Right lobe of liver (tissue), 6 donors: ENCODE measurements at regions not wholly inside any gene's neighbourhood (a gene's known extent, or its start where the extent isn't known, plus 50 kb on each side); places are given as distances from the start of the nearest gene placed in this dataset.

Experiments used
- ATAC-seq, 4 donors: fragments of 200-7000 bp; cut with Tn5 transposase; one replicate each; pipeline ENCODE4 v1.9.1; 2020; ENCODE audit warnings: mild to moderate bottlenecking in 4 of 4, moderate library complexity in 4 of 4
- DNase-seq, 3 donors: peaks; one replicate each; pipeline ENCODE4 v3.0.0-alpha.2; 2020
- H3K27ac ChIP-seq, 3 donors: fragments of 200-600 bp; one replicate each; pipeline ENCODE4 v1.8.0; 2022
- H3K27me3 ChIP-seq, 2 donors: fragments of 200-600 bp; one replicate each; pipeline ENCODE4 v1.8.0; 2022
- H3K36me3 ChIP-seq, 4 donors: fragments of 200-600 bp; sonication (generic) in 1 of 4; one replicate each; pipeline versions ENCODE4 v1.5.1 to v1.8.0; 2017 to 2022; ENCODE audit warnings: control low read depth in 1 of 4
- H3K4me1 ChIP-seq, 4 donors: fragments of 200-600 bp; sonication (generic) in 1 of 4; one replicate each; pipeline versions ENCODE4 v1.5.1 to v1.8.0; 2017 to 2022; ENCODE audit warnings: control low read depth in 1 of 4
- H3K4me3 ChIP-seq, 3 donors: fragments of 200-600 bp; one replicate each; pipeline ENCODE4 v1.8.0; 2022
- H3K9me3 ChIP-seq, 4 donors: fragments of 200-600 bp; sonication (generic) in 1 of 4; one replicate each; pipeline versions ENCODE4 v1.5.1 to v1.8.0; 2017 to 2022; ENCODE audit warnings: control low read depth in 1 of 4
- CTCF ChIP-seq, 4 donors: fragments of 200-600 bp in 3 of 4; fragments of 450-650 bp in 1 of 4; IDR thresholded peaks; one replicate each; pipeline versions ENCODE4 v1.5.1 to v1.8.0; 2016 to 2022; ENCODE audit warnings: antibody characterized with exemption in 4 of 4, mild to moderate bottlenecking in 2 of 4
- POLR2A ChIP-seq: fragments of 450-650 bp; IDR thresholded peaks from one replicate; pipeline ENCODE4 v1.6.1; 2017; ENCODE audit warnings: antibody characterized with exemption, mild to moderate bottlenecking
- WGBS: methylation state at CpG from one replicate; pipeline ENCODE4 v1.1.6; 2018; ENCODE audit warnings: low coverage, low lambda C conversion rate; ENCODE audit not compliant: insufficient coverage; ENCODE audit errors: missing lambda C conversion rate; 5-methylcytosine and 5-hydroxymethylcytosine counted together
- intact Hi-C, 2 donors: fragments of 100-400 bp; cut with DNase I; formaldehyde crosslinking; loops; one replicate each; pipeline versions ENCODE4 v1.11.2 to v1.14.1; 2022
- donor health status: DM: no; HTN: yes; CAD: no.
- donor health status: DM: no; HTN: no; CAD: no.
- donor health status: DM: no; HTN: no; CAD: no.
- donor health status: DM: no; HTN: yes; CAD: no.
- donor health status: DM: no; HTN: yes; CAD: no.

- Histone ChIP-seq H3K27ac (no peak overlapping the region), H3K36me3 (no peaks in the 10 kb centered on the region), H3K4me3 (no peak overlapping the region), H3K9me3 (no peaks in the 10 kb centered on the region), H3K4me1 (no peaks in the 10 kb centered on the region), H3K27me3 (no peaks in the 10 kb centered on the region)
- TF ChIP-seq CTCF (IDR thresholded peaks at IDR 0.05) (no peak), POLR2A (no peak)
- DNase-seq: no peak
- 33% methylated on average over 1 of the region's 5 CpGs for WGBS
- no peak for ATAC-seq
- intact Hi-C loops: no loop called here
Measured at GRCh38 chr10:126722726-126723125, 52.2 kb upstream of the C10orf90 start.

- Histone ChIP-seq H3K27me3 (no peaks in the 10 kb centered on the region), H3K9me3 (no peaks in the 10 kb centered on the region), H3K36me3 (no peaks in the 10 kb centered on the region), H3K4me1 (no peaks in the 10 kb centered on the region), H3K27ac (no peak overlapping the region), H3K4me3 (no peak overlapping the region)
- TF ChIP-seq CTCF (IDR thresholded peaks at IDR 0.05) (no peak), POLR2A (no peak)
- intact Hi-C loops: no loop called here
- ATAC-seq (no peak), DNase-seq (no peak)
- WGBS: 72% methylated on average over 5 of the region's 5 CpGs
Measured at GRCh38 chr10:126723226-126723625, 52.7 kb upstream of the C10orf90 start.

GRCh38 chr10:126729314-126729870 lies 58.9 kb upstream of the C10orf90 start:
- Histone ChIP-seq H3K27me3 (no peaks in the 10 kb centered on the region), H3K27ac (no peak overlapping the region), H3K9me3 (no peaks in the 10 kb centered on the region), H3K4me3 (no peak overlapping the region), H3K36me3 (no peaks in the 10 kb centered on the region), H3K4me1 (peaks cover 0 to 3% (median 0%) of the 10 kb centered on the region in 4 donors)
- DNase-seq: no peak
- intact Hi-C loops: no loop called here
- 37% methylated on average over 6 of the region's 6 CpGs for WGBS
- ATAC-seq: no peak
- TF ChIP-seq CTCF (IDR thresholded peaks at IDR 0.05) (no peak), POLR2A (no peak)

- ATAC-seq: no peak
- Histone ChIP-seq H3K4me1 (peaks cover 0 to 6% (median 0%) of the 10 kb centered on the region in 4 donors), H3K27me3 (no peaks in the 10 kb centered on the region), H3K4me3 (no peak overlapping the region), H3K9me3 (no peaks in the 10 kb centered on the region), H3K36me3 (no peaks in the 10 kb centered on the region), H3K27ac (no peak overlapping the region)
- intact Hi-C loops: no loop called here
- 60% methylated on average over 3 of the region's 4 CpGs for whole genome bisulfite sequencing
- DNase-seq: no peak
- TF ChIP-seq POLR2A (no peak), CTCF (IDR thresholded peaks at IDR 0.05) (no peak)
Measured at GRCh38 chr10:126730856-126731609, 60.5 kb upstream of the C10orf90 start.
